ENCODE measurements at regions not wholly inside any gene's neighbourhood (a gene's known extent, or its start where the extent isn't known, plus 50 kb on each side); places are given as distances from the start of the nearest gene placed in this dataset.

GRCh38 chr20:55792049-55792448 is 213.3 kb downstream of the CBLN4 start:
- TF ChIP-seq CTCF (conservative IDR thresholded peaks at IDR 0.05) (no peak), ZFX (IDR thresholded peaks at IDR 0.05) (no peak)
